ENCODE measurements at regions not wholly inside any gene's neighbourhood (a gene's known extent, or its start where the extent isn't known, plus 50 kb on each side); places are given as distances from the start of the nearest gene placed in this dataset.

- TF ChIP-seq, protein P1, sequence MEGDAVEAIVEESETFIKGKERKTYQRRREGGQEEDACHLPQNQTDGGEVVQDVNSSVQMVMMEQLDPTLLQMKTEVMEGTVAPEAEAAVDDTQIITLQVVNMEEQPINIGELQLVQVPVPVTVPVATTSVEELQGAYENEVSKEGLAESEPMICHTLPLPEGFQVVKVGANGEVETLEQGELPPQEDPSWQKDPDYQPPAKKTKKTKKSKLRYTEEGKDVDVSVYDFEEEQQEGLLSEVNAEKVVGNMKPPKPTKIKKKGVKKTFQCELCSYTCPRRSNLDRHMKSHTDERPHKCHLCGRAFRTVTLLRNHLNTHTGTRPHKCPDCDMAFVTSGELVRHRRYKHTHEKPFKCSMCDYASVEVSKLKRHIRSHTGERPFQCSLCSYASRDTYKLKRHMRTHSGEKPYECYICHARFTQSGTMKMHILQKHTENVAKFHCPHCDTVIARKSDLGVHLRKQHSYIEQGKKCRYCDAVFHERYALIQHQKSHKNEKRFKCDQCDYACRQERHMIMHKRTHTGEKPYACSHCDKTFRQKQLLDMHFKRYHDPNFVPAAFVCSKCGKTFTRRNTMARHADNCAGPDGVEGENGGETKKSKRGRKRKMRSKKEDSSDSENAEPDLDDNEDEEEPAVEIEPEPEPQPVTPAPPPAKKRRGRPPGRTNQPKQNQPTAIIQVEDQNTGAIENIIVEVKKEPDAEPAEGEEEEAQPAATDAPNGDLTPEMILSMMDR (tag by site-specific recombination; IDR thresholded peaks at IDR 0.05): no peak
- TF ChIP-seq ZNF16 (tag by site-specific recombination; IDR thresholded peaks at IDR 0.05; ENCODE audit: low read depth) (no peak), ZNF433 (tag by site-specific recombination; IDR thresholded peaks at IDR 0.05; ENCODE audit: low read depth) (no peak), ZNF341 (tag by site-specific recombination; IDR thresholded peaks at IDR 0.05; ENCODE audit: low read depth) (no peak), SETDB1 (IDR thresholded peaks at IDR 0.05; ENCODE audit: insufficient read length, low read length) (no peak), PATZ1 (tag by site-specific recombination; IDR thresholded peaks at IDR 0.05) (no peak), ZBTB49 (tag by site-specific recombination; IDR thresholded peaks at IDR 0.05; ENCODE audit: low read depth) (no peak), SP2 (tag by site-specific recombination; IDR thresholded peaks at IDR 0.05) (no peak), PRDM4 (tag by site-specific recombination; IDR thresholded peaks at IDR 0.05) (no peak), ZNF146 (tag by site-specific recombination; IDR thresholded peaks at IDR 0.05) (no peak), GFI1B (tag by site-specific recombination; IDR thresholded peaks at IDR 0.05) (no peak), YY1 (tag by site-specific recombination; IDR thresholded peaks at IDR 0.05) (no peak)
These were observed 179.3 kb upstream of the PLXNA2 start for GRCh38 chr1:208423526-208423925.
